Glomerular visceral epithelial cell (primary cell): ENCODE measurements at regions not wholly inside any gene's neighbourhood (a gene's known extent, or its start where the extent isn't known, plus 50 kb on each side); places are given as distances from the start of the nearest gene placed in this dataset.
"Not testable (repeated sequence)": the region's sequence is repeated elsewhere in the genome, so short reads cannot be mapped to it uniquely, and the experiment has no call there.

Experiments
- DNase-seq: peaks from one replicate; pipeline ENCODE4 v3.0.0-alpha.2; 2016; ENCODE audit errors: extremely low spot score

DNA sequence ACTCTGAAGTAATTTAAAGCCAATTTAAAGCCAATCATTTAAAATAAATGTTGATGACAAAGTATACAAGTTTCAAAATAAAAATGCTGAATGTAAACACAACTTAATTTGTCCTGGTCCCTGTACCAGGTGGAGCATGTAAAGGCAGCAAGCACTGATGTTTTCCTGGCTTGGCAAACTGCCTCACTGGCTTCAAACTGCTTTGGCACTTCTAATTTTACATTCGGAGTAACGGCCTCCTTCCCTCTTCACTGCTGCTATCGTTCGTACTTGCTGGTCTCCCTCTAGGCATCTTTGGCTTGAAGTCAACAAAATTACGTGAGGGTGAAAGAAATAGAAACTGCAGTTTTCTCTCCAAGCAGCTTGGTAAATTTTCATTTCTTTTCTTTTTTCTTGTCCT, 287.9 kb downstream of the LTN1 start:
- no peak for DNase-seq

DNA sequence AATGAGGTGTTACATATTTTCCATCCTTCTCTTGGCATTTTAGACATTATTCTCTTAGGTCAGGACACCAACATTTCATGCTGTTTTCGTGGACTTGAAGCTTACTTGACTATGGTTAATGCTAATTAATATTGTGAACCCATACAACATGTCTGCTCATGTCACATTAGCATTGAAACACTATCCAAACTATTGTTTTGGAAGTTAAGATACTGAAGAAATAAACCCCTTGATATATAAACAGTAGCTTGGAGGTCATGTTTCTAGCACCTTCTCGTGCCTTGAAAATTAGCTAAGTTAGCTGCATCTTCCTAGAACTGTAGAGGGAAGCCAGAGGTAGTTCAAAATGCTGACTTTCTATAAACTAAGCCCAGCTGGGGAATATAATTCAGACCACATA, 288.8 kb downstream of the LTN1 start:
- DNase-seq, result no peak

DNA sequence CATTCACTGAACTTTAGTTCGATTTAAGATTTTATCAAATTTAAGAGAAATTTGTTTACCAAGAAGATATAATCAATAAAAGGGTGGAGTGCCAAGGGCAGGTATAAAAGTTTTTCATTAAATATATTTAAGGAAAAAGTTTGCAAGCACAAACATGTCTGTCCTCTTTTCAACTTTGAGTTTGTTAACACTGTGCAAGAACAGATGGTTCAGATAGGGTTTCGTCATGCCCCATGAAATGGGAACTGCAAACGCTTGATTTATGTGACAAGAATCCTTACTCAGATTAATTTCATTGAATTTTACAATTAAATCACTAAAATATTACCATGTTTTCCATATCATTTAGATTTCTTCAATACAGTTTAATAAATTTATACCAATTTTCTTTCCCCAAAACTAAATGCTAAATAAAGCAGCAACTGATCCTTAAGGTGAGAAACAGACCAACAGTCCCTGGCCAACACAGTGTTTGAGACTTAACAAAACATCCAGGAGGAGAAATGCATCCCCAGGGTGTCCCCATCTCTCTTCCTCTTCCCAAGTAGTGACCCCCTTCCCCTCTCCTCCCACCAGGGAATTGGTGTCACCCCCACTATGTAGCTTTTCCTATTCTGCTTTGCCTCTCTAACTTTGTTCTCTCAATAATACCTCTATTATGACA, 292.9 kb downstream of the LTN1 start:
- DNase-seq, result no peak

DNA sequence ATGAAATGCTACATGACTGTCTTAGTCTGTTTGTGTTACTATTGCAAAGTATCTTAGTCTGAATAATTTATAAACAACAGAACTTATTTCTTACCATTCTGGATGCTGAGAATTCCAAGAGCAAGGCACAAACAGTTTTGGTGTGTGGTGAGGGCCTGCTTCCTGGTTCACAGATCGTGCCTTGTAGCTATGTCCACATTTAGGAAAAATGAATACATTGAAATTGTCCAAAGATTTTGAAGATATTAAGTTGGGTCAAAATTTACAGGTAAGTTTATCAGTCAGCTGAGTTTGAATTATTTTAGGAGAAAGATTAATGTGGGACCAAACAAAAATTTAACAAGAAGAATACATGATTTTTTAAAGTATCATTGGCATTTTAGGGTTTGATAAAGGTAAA, 293.5 kb downstream of the LTN1 start:
- no peak for DNase-seq

DNA sequence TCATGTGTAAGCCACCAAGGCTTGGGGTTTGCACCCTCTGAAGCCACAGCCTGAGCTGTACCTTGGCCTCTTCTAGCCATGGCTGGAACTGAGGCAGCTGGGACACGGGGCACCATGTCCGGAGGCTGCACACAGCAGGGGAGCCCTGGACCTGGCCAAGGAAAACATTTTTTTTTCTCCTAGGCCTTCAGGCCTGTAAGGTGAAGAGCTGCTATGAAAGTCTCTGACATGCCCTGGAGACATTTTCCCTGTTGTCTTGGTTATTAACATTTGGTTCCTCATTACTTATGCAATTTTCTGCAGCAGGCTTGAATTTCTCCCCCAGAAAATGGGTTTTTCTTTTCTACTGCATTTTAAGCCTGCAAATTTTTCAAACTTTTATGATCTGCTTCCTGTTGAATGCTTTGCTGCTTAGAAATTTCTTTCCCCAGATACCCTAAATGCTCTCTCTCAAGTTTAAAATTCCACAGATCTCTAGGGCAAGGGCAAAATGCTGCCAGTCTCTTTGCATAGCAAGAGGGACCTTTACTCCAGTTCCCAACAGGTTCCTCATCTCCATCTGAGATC, 295.8 kb downstream of the LTN1 start:
- no peak for DNase-seq

DNA sequence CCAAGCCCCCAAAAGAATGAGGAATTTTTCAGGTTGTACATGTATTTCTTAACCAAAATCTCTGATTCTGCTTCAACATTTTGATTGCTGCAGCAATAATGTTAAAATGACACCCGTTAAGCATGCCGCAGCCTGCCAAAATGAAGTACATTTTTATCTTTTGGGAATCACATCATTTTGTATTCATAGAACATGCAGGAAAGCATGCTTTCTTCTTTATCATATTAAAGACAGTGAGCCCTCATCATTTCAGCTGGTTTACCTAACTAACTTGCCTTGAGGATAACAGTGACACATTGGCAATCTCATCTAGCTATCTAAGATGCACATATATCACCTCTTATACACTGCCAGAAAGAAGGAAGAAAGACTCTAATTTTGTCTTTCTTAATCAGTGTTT, 299.2 kb downstream of the LTN1 start:
- DNase-seq, result no peak

DNA sequence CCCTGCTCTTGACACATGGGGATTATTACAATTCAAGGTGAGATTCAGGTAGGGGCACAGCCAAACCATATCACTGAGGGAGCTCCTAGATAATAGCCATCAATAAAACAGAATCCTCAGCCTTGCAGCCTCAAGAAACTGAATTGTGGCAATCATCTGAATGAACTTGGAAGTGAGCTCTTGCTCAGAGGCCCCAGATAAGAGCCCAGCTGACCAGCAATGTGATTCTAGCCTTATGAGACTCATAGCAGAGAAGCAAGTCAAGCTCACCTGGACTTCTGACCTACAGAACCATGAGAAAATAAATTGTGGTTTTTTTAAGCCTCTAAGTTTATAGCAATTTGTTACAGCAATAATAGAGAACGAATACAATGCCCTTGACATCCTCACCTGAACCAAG, 302.5 kb downstream of the LTN1 start:
- no peak for DNase-seq

DNA sequence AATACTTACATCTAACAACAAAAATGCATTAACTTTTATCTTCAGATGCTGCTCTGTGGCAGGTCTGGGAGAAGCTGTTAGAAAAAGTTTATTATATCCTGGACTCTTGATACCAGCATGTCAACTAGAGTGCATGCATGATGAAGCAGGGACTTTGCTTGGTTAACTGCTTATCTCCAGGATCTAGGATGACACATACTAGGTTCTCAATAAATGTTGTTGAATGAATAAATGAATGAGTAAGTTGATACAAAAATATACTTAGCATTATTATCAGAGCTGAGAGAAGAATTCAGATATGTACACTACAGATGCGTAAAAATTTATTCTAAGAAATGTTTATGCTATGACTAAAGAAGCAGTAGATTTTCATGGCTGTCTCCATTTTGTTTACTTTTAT, 304.3 kb downstream of the LTN1 start:
- DNase-seq, result no peak

DNA sequence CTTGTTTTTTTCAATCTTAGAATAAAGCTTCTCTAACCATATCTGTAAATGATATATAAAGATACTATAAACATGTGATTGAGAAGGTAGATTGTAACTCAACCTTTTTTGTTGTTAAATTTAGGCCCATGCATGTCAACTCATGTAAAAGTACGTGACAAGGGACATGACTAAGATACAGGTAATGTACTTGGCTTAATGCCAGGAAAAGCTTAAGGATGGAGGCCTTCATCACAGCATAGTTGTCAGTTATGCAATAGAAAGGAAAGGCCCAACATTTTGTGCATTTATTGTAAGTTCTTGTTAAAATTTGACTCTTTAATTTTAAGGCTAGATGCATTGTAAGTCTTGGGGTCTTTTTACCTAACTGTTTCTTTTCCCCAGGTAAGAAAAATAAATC, 305.1 kb downstream of the LTN1 start:
- DNase-seq, result no peak

DNA sequence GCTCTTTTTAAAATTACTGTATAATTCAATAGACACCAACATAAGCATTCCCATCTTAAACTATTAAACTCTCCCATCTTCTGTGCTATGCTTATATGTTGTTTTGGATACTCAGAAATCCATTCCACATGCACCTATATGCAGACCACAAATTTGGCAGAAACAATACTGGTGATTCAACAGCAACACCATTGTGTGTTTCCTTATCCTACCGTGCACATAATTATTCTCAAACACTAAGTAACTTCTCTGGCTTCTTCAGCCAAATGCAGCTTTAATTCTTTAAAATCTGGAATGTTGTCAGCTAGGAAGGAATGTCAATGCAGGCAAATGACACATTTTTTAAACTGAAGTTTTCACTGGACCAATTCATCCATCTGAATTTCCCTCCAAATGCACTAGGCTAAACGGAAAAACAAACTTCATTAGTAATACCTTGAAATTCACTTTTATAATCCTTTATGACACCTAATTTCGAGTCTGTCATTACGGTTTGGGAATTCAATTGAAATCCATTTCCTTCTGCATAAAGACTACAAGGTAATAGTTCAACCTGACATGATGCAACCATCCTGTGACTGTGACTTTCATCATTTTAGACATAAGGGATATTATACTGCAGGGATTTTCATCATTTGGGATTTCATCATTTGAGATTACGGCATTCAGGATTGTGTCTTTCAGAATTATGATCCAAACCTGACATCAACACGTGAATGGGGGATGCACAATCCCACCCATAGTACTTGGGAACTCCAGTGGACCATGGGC, 308.5 kb downstream of the LTN1 start:
- no peak for DNase-seq

DNA sequence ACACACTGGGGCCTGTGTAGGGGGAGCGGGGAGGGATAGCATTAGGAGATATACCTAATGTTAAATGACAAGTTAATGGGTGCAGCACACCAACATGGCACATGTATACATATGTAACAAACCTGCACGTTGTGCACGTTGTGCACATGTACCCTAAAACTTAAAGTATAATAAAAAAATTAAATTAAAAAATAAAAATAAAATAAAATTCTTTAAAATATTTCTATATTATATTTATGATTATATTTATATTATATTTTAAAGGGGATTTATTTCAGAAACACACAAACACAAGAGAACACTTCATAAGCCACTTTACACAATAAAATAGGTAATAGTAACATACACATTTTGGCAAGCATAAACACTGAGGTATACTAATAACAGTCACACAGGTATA, 309.8 kb downstream of the LTN1 start:
- not testable (repeated sequence) for DNase-seq

DNA sequence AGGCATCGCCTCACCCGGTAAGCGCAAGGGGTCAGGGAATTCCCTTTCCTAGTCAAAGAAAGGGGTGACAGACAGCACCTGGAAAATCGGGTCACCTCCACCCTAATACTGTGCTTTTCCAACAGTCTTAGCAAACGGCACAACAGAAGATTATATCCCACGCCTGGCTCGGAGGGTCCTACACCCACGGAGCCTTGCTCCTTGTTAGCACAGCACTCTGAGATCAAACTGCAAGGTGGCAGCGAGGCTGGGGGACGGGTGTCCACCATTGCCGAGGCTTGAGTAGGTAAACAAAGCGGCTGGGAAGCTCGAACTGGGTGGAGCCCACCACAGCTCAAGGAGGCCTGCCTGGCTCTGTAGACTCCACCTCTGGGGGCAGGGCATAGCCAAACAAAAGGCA, 315.6 kb downstream of the LTN1 start:
- DNase-seq, result not testable (repeated sequence)

DNA sequence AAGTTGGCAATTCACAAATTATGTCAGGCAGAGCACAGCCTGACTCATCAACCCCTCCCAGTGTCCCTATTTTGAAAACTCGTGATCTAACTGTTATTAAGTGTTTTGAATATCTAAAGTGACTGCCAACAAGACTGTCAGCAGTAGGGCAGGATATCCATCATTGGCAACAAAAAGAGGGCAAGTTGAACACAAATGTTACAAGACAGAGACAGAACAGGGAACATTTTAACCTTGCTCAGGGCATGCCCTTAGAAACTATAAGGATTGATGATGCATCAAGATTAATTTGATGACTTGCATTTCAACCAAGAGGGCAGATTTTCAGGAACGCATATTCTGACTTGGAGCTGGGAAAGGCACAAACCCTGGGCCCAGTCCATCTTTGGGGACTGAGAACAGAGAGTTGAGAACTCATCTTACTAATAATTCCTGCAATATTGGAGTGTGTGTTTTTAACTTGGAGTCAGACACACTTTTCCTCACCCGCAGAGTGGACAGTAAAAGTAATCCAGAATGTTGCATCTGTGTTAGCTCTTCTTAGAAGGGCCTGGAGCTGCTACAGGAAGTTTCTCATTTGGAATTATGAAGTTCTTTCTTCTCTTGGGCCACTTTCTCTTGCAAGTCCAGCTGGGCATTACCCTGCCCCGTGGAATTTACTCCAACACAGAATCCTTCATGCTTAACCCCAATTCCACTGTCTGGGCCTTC, 317.2 kb downstream of the LTN1 start:
- DNase-seq, result no peak

DNA sequence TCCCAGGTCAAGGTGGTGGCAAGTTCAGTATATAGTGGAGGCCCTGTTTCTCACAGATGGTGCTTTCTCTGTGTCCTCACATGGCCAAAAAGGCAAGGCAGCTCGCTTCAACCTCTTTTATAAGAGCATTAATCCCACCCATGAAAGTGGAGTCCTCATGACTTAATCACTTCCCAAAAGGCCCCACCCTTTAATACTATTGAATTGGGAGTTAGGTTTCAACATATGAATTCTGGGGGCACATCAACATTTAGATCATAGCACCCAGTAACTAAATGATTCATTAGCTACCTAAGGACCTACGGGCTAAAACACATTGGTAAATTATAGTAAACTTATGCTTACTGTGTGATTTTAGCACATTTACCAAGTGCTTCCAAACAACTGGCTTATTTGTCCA, 317.9 kb downstream of the LTN1 start:
- DNase-seq, result no peak

DNA sequence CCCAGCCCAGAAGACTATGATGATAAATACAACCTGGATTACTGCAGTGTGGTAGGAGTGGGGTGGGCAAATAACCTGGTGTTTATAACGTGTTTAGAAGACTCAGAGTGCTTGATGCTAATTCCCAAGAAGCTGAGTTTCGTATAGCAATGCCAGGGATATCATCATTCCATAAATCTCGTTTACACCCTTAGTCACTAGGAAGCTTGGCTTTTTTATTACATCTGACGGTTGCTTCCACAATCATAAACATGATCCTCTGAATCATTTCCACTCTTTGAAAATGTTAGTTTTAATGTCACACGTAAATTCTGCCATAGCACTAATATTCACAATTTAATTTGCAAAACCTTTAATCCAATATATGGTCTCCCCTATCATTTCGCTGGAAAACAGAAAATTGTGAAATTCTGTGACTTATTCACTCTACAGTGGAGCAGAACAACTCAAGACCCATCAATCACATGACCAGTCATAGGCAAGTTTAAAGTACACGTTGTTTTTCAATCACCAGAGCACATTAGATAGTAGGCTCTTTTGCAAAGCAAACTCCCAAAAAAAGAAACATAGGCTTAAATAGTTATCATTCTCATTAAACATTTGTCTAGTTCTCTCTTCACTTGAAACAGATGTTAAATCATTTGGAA, 321.0 kb downstream of the LTN1 start:
- DNase-seq, result no peak

DNA sequence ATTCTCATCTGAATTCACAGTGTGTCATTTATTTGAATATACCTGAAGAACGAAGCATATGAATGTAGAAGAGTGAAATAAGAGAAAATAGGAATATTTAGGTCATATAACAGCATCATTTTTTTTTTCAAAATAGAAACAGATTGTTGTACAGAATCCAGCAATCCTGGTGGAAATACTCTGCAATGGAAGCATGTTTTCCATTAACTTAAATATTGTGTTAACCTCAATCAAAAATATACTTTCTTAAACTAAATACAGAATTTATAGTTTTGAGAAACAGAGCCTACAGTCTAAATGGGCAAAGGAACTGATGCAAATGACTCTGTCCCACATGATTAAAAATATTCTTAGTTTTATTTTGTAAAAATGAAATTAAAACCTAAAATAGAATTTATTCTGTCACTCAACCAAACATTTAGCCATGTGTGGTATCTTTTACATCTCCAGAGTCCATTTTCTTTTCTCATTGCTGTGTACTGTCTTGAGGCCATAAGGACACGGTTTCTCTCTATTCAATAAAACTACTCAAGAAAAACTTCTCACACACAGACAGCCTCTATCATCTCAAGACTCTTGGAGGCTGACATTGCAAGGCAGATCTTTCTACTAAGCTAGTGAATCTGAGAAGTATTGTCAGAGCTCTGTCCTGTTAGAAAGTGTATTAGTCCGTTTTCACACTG, 322.6 kb downstream of the LTN1 start:
- no peak for DNase-seq

DNA sequence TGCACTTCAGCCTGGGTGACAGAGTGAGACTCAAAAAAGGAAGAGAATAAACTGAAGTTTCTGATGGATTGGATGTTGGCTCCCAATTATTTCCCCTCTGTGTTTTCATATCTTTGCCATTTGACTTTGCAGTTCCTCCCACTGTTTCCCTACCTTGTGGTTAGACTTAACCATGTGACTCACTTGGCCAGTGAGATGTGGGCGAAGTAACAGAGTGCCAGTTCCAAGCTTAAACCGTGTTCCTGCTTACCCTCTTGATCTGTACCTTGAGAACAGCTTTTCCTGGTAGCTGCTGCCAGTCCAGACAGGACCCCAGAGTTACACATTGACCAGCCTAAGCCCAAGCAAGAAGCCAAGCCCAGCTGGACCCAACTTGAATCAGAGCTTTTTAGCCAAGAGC, 323.4 kb downstream of the LTN1 start:
- DNase-seq, result no peak

DNA sequence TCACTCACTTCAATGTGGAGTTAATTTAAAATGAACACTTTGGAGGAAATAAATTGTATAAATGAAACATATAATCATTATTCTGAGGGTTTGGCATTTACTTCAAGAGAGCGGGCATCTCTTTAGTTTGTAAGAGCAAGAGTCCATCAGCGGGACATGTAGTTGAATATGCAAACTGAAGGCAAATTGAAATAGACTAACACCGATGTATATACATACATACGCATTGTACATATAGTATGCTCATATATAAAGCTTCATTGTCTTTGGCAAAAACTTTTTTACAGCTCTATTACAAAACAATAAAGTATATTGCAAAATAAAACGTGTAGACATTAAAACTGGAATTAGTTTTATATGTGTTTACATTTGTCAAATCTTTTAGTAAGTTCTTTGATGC, 328.9 kb downstream of the LTN1 start:
- no peak for DNase-seq

DNA sequence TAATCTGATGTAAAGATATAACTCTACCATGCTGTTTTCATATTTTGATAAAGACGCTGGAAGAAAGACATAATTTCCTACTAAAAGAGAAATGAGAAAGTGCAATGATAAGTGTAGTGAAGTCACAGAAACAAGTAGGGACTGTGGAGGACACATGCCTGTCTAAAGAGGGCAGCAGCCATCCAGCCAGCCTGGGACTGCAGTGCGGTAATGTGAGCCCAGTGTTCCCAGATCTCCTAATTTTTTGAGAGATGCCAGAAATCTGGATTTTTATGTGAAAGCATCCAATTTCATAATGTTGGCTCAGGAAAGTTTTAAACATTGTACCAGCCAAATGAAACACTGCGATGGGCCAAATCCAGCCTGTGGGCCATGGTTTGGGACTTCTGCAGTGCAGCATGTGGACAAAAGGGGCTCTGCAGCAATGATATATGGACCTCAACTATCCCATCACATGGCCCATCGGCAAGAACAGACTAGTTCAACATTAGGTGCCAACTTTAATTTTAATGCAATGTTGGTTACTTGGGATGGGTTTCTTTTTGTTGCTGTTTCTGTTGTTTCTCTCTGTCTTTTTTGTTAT, 329.5 kb downstream of the LTN1 start:
- DNase-seq, result no peak

DNA sequence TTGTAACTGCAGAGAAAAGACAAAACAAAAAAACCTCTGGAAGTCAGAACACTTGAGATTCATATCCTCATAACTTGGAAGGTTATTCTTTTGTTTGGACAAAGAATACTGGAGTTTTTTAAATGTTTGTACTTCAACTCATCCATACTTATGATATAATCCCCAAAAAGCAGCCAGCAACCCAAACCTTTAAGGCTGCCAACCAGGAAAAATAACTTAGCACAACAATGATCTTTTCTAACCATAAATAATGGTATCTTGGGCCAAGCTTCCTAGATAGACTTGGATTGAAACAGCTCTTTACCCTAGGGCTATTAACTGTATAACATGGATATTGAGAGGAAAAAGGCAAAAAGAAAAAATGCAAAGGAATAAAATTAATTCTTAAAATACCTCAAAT, 335.1 kb downstream of the LTN1 start:
- no peak for DNase-seq

DNA sequence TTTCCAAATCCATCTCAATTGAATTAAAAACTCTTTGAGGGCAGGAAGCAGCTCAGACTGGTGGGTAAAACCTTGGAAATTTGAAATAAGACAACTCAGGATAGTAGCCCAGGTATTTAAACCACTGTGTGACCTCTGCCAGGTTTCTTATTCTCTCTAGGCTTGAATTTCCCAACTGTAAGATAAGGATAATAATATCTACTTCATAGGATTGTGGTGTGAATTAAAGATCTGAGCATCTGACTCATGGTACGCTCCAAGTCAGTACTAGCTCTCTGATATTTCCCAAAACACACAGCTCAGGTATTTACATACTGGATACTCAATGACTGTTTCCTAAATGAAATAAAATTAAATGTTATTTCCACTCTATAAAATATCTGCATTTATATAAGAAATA, 337.2 kb downstream of the LTN1 start:
- DNase-seq, result no peak
